NOMO-1 (cell line): ENCODE measurements at regions not wholly inside any gene's neighbourhood (a gene's known extent, or its start where the extent isn't known, plus 50 kb on each side); places are given as distances from the start of the nearest gene placed in this dataset.

Experiments
- DNase-seq, 2 experiments: peaks; one replicate each; lab custom pipeline; 2025; ENCODE audit not compliant: unreplicated experiment in 2 of 2; lab: John Stamatoyannopoulos, UW

DNA sequence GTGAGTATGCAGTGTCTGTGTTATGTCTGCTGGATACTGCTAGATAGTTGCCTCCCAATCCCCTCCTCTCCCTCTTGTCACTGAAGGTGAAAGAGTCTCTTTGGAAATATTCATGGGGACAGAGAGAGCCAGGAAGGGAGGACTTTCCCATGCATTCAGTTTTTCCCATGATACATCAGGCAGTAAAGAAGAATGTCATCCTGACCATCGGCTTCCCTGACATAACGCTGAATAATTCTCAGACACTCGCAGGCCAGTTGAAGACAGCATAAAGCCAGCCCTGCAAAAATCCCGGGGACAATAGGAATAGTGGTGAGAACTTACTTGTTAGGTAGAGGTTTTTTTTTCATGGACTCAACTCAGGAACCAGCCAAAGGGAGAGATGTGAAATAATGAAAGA, 58.1 kb downstream of the KLF4 start:
- DNase-seq = no peak

DNA sequence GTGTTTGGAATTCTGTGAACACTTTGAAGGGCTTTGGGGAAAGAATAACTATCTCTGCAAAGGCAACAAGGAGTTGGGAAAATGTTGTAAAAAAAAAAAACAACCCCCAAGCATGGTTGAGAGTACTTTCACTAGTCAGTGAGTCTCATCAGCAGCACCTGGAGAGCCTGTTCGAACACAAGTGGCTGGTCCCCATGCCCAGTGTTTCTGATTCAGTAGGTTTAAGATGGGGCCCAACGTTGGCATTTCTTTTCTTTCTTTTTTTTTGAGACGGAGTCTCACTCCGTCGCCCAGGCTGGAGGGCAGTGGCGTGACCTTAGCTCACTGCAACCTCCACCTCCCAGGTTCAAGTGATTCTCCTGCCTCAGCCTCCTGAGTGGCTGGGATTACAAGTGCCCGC, 59.5 kb downstream of the KLF4 start:
- DNase-seq = no peak

GRCh38 chr9:107426126-107426525, 63.4 kb downstream of the KLF4 start:
- no peak for DNase-seq

DNA sequence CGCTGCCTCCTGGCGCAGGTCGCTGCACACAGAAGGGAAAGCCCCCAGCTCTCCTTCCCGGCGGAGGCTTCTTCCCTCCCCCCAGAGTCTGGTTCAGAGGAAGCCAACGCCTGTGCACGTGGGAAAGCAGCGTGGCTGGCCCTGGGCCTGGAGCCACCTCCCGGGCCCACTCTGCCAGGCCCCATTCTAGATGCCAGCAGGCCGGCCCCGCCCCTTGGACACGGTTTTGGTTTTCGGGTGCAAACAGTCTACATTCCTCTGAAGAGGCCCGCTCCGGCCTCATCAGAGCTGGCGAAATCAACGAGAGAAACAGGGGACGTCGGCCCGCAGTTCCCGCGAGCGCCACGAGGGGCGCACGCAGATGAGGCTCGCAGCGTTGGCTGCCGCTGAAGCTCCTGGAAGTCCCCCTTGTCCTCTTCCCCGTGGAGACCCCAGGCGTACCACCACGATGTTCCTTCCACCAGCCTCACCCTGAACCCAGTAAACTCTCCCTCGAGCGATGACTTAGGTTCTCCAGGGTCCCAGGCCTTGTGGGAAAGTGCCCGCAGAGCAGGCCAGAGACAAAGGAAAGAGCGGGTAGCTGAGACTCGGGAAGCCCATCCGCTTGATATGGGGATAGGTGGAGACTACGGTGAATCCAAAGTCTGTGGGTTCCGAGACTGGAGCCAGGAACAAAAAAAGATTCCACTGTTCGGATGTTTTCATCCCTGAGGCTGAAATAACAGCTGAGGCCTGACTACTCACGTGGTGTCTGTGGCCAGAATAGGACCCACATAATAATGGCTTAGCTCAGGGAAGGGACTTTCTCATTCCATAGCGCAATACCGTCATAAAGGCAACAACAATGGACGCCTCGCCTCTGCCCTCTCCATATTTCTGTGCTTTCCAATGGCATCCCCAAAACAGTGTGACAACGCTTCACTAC, 64.2 kb downstream of the KLF4 start:
- peak; percentile 43 to 50 for DNase-seq

DNA sequence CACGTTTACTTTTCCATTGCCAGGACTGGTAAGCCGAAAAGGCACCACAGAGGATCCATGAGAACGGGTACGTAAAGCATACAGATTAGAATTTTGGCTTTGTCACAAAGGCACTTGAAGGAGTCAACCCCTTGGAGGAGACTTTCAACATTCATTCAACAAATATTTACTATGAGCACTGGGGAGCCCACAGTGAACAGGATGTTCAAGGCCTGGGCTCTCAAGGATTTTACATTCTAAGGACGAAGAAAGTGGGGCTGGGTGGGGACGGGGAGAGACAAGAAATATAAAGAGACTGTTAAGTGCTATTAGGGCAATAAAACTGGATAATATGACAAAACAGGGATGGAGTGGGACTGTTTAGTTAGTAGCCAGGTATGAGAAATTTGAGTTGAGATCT, 66.0 kb downstream of the KLF4 start:
- DNase-seq = no peak

- DNase-seq = peak; percentile 65 to 66
Observed at GRCh38 chr9:107422189-107423185, 67.1 kb downstream of the KLF4 start.

DNA sequence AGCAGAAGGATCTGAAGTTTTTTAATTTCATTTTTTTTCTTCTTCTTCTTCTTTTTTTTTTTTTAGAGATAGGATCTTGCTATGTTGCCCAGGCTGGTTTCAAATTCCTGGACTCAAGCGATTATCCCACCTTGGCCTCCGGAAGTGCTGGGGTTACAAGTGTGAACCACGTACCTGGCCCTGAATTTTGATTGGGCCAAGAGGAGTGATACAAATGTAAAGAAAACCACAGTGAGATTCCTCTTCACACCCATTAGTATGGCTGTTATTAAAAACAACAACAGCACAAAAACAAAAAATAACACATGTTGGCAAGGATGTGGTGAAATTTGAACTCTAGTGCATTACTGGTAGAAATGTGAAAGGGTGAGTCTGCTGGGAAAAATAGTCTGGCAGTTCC, 79.1 kb downstream of the KLF4 start:
- DNase-seq = no peak

GRCh38 chr9:107409581-107410389, 79.8 kb downstream of the KLF4 start:
- no peak for DNase-seq

GRCh38 chr9:107407675-107408074, 81.9 kb downstream of the KLF4 start:
- DNase-seq = no peak

GRCh38 chr9:107405511-107405910, 84.1 kb downstream of the KLF4 start:
- DNase-seq = no peak

- DNase-seq = no peak
Observed at GRCh38 chr9:107404736-107405135, 84.8 kb downstream of the KLF4 start.

DNA sequence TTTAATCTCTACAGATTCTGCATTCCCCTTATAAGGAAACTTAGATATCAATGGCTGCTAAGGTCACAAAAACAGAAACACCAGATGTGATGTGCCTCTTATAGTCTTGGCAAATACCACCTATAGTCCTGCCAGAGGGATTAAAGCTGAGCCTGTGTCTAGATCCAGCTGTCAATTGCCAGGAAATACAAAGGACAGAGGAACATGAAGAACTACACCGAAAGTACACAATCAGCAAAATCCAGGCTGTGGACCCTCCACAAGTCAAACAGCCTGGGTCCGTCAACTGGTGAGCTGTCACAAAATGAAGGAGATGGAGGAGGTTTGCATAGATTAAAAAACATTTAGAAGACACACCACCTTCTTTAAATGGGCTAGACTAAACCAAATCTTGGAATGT, 85.4 kb downstream of the KLF4 start:
- no peak for DNase-seq

- peak; percentile 25 to 76 for DNase-seq
Observed at GRCh38 chr9:107397076-107398044, 92.2 kb downstream of the KLF4 start.

DNA sequence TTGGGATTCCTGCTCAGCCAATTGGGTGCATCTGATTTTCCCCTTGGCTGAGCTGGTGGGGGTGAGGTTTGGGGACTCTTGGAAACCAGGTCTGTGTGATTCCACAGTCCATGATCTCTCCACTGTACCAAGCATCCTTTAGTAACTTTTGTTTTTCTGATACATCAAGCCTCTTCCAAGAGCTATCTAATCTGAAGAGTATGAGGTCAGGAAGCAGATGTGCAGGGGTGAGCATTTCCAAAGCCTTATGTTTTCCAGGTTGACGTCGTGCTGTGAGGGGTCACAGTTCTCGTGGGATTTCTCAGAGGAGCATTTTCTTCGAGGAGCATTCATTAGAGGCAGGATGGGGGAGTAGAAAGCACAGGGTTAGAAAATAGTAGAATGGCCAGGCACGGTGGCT, 95.3 kb downstream of the KLF4 start:
- no peak for DNase-seq

DNA sequence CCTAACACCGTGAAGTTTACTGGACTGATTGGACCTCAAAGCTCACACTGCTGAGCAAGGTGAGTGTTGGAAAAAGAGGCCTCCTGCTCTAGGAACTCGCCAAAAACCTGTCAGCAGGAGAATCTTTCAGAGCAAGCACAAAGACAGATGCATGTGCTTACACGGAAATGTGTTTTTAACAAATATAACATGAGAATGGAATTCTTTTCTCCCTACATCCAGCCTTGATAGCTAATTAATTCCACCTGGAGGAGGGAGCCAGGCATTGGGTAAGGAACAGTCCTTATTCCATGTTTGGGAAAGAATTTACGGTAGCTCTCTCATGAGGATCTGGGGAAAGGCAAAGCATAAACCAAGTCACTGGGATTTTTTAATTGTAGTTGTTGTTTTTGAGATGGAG, 98.8 kb downstream of the KLF4 start:
- DNase-seq = no peak

- no peak for DNase-seq
Observed at GRCh38 chr9:107390279-107390678, 99.3 kb downstream of the KLF4 start.

DNA sequence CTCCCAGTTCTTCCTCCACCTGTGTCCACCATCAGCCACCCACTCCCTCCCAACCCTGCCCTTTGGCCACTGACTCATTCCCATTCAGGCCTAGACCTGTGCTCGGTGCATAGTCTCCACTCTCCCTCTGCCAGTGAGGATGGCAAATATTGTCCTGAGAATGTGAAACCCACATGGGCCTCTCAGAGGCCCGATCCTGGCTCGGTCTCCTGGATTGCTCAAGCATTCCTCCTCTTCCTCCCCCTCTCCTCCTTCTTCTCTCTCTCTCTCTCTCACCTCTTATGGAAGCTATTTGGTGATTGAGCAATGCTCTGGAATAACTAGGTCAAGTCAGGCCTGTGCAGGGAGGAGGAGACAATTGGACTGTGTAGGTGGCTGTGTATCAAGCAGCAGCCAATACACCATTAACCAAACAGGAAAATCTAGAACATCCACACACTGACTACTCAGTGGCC, 99.9 kb downstream of the KLF4 start:
- DNase-seq = no peak

GRCh38 chr9:107388890-107389289, 100.7 kb downstream of the KLF4 start:
- DNase-seq = no peak

- DNase-seq = no peak
Observed at GRCh38 chr9:107387409-107387808, 102.2 kb downstream of the KLF4 start.
